DMS 273 (cell line): ENCODE measurements at regions not wholly inside any gene's neighbourhood (a gene's known extent, or its start where the extent isn't known, plus 50 kb on each side); places are given as distances from the start of the nearest gene placed in this dataset.

Experiments
- DNase-seq: peaks from one replicate; lab custom pipeline; 2025; ENCODE audit not compliant: unreplicated experiment; lab: John Stamatoyannopoulos, UW

GRCh38 chr9:108526518-108526917 lies 329.3 kb downstream of the ACTL7B start:
- no peak for DNase-seq

- DNase-seq, result no peak
These were observed 330.6 kb downstream of the ACTL7B start for GRCh38 chr9:108525186-108525585.

DNA sequence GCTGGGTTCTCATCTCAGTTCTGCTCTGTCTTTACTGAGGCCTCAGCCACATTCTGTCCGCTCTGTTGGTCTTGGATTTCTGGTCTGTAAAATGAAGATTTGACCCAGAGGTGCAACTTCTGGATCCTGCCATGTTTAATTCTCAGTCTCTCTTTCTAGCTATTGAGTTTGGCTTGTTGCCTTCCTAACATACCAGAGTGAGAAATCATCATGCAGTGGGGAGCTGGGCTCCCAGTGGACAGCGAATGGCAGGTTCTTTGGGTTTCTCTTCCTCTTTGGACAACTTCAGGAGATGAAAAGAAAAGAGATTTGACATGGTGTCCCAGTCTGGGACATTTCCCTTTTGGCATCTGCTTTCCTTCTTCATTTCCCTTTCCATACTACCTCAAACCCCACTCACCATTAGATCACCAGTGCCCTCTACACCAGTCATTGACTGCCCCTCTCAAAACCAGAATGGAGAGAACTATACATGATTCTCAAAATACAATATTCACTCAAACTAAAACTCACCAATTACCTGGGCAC lies 334.7 kb downstream of the ACTL7B start:
- DNase-seq, result no peak

DNA sequence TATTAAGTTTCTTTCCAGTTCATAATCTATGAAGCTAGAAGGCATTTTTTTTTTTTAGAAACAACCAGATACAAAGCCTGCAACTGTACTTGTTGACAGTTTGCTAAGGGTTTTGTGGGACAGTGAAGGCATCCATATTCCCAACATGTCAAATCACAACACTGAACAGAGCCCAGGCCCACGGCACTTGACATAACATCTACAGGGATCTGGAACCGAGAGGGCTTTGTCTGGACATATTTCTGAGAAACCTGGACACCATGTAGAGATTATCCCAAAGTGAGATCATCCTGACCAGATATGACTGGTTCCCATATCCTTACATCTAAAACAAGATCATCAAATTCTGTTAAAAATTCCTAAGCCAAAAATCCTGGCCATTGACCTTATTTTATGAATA lies 336.3 kb downstream of the ACTL7B start:
- no peak for DNase-seq

GRCh38 chr9:108517651-108518365 lies 338.0 kb downstream of the ACTL7B start:
- DNase-seq, result no peak

DNA sequence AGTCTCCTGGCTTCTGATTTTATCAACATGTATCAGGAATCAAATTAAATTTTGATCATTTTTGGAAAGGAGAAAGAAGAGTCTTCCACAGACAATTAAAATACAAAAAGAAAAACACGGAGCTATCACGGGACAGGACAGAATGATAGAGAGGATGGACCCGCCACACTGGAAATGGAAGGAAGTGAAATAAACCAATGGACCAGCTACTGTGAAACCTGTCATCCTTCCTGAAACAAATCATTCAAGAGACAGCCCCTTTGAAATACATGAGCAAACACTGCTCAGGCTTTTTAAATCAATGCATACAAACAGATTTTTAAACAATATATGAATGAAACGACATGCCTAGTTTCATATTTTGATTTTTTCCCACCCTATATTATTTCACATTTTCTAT lies 339.4 kb downstream of the ACTL7B start:
- no peak for DNase-seq

GRCh38 chr9:108515856-108516255 lies 339.9 kb downstream of the ACTL7B start:
- DNase-seq, result no peak

- DNase-seq, result no peak
These were observed 343.2 kb downstream of the ACTL7B start for GRCh38 chr9:108512426-108513173.

- no peak for DNase-seq
These were observed 344.5 kb downstream of the ACTL7B start for GRCh38 chr9:108511307-108511706.

GRCh38 chr9:108496846-108497245 lies 358.9 kb downstream of the ACTL7B start:
- no peak for DNase-seq

GRCh38 chr9:108489567-108489966 lies 366.2 kb downstream of the ACTL7B start:
- DNase-seq, result no peak

- no peak for DNase-seq
These were observed 369.0 kb downstream of the ACTL7B start for GRCh38 chr9:108486831-108487230.

DNA sequence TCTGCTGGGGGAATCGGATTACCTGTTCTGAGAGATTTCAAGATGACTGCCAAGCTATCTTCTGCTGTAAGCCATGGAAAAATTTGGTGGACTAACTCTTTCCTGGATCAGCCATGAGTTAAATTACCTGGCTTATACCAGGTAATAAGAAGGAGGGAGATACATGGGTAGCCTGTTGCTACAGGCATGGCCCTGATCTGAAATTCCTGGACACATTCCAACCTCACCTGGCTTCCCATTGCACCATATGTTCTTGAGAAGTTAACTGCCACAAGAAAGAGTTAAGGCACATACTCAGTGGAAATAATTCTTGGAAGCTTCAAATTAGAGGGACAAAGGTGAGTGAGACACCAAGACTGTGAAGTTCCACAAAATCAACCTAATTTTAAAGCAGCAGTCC lies 371.3 kb downstream of the ACTL7B start:
- peak; percentile 20 for DNase-seq

DNA sequence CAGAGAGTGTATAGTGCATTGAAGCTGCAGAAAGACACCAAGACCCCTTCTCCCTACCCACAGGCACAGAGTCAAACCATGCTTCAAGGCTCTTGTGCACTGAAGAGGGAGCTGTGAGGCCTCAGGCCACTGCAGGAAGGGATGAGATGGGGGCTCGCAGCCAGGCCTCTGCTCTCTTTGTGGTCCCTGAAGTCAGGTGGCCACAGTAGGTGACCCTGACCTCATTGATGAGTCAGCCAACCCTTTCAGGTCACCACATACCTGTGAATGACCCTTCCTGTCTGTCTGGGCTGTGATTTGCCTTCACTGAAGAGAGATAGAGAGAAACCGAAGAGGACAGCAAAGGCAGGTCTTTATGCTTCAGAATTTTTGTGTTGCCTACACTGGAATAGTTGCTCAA lies 372.1 kb downstream of the ACTL7B start:
- DNase-seq, result no peak

GRCh38 chr9:108479989-108480652 lies 375.7 kb downstream of the ACTL7B start:
- no peak for DNase-seq

DNA sequence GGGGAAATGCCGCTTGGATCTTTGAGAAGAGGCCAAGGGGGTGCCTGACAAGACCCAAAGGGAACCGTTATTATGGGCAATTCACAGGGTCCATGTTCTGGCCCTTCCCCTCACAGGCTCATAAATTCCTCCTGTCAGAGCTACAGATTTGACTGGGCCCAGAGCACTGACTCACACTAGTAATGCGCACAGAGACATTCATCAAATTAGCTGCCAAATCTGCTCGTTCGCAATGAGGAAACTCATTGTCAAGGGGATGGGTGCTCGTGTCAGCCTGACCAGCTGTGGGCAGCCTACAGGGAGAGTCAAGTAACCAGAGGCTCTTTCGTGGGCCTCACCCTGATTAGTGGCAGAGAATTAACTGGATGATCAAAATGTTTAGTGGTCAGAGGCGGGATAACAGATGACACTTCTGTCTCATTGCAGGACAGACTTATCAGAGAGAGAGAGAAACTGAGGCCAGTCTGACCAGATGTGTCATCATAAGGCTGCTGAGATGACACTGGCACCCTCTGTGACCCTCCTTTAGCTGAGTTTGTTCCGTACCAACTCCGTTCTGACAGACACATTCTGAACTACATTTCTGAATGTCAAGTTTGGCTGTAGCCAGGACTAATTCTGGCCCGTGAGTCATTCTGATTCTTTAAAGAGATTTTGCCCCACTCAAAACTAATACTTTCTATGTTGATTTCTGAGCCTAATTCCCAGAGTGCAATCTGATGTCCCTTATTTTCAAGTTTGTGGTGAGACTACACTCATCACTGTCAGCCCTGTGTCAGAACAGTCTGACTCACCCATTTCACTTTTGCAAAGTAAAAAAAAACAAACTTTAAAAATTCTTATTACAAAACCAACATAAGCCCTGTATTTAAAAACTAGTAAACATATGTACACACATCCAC lies 377.1 kb downstream of the ACTL7B start:
- DNase-seq, result peak; percentile 2

DNA sequence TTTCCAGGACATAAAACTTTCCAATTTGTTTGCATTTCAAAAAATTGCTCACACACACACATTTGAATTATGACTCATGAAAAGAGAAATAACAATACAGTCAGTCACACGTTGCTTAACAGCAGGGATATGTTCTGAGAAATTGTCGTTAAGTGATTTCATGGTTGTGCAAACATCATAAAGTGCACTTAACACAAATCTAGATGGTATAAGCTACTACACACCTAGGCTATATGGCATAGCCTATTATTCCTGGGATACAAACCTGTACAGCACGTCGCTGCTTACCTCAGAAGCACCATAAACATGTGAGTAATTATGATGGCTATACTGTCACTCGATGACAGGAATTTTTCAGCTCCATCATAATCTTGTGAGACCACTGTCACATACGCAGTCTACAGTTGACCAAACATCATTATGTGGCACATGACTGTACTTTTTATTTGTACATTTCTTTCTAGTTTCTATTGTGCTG lies 378.2 kb downstream of the ACTL7B start:
- no peak for DNase-seq

- DNase-seq, result no peak
These were observed 379.2 kb downstream of the ACTL7B start for GRCh38 chr9:108476574-108476973.

DNA sequence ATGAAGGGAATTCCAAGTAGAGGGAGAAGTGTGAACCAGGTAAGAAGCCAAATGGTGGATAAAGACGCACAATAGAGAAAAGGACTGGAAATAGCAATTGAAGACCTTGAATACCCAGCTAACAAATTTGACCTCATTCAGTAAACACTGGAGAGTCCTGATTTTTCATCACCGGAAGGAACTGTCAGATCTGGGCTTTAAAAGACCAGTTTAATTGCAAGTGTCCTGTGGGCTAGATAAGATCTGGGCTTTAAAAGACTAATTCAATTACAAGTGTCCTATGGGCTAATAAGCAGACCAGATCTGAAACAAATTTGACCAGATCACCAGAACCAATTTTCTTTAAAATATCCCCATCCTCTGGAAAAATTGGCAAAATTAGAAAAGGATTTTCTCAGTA lies 380.0 kb downstream of the ACTL7B start:
- no peak for DNase-seq

- no peak for DNase-seq
These were observed 381.4 kb downstream of the ACTL7B start for GRCh38 chr9:108474356-108474755.
